H1 (cell line): ENCODE measurements at regions not wholly inside any gene's neighbourhood (a gene's known extent, or its start where the extent isn't known, plus 50 kb on each side); places are given as distances from the start of the nearest gene placed in this dataset.

Experiments
- CTCF ChIA-PET: fragments of 300-600 bp; sonication (Branson Sonifier 250); formaldehyde crosslinking; loops from one replicate; lab custom pipeline; 2021; ENCODE audit not compliant: partially characterized antibody; lab: Charles Lee
- POLR2A ChIA-PET: fragments of 300-600 bp; sonication (Branson Sonifier 250); formaldehyde crosslinking; loops from one replicate; lab custom pipeline; 2021; ENCODE audit warnings: inconsistent platforms; ENCODE audit not compliant: partially characterized antibody; lab: Charles Lee
- DNase-seq, 2 experiments: peaks; one replicate each; pipeline versions ENCODE4 v3.0.0 to v3.0.0-alpha.2; 2010 to 2022; ENCODE audit warnings: low spot score in 2 of 2, low read depth in 1 of 2, mixed read lengths in 1 of 2
- FAIRE-seq: peaks from 2 replicates; lab custom pipeline; 2011; peaks lifted over from hg19 to GRCh38; lab: Jason Lieb, UNC
- H2AFZ ChIP-seq: 2 replicates; pipeline ENCODE4 v1.8.1; 2012; ENCODE audit warnings: low read length, inconsistent platforms
- H2AK5ac ChIP-seq: 2 replicates; pipeline ENCODE4 v1.6.1; 2013; ENCODE audit warnings: low read depth, low read length
- H2BK120ac ChIP-seq: replicated peaks from 2 replicates; pipeline ENCODE3; 2013; ENCODE audit warnings: low read depth, low read length, inconsistent platforms
- H2BK12ac ChIP-seq: 2 replicates; pipeline ENCODE4 v1.6.1; 2013; ENCODE audit warnings: low read depth, low read length
- H2BK15ac ChIP-seq: 2 replicates; pipeline ENCODE4 v1.6.1; 2013; ENCODE audit warnings: low read length
- H2BK20ac ChIP-seq: 2 replicates; pipeline ENCODE4 v1.6.1; 2013; ENCODE audit warnings: low read length
- H2BK5ac ChIP-seq: 2 replicates; pipeline ENCODE4 v1.6.1; 2013; ENCODE audit warnings: low read depth, low read length
- H3K14ac ChIP-seq: 2 replicates; pipeline ENCODE4 v1.6.1; 2013; ENCODE audit warnings: inconsistent platforms; ENCODE audit not compliant: insufficient read length
- H3K18ac ChIP-seq: 2 replicates; pipeline ENCODE4 v1.6.1; 2013; ENCODE audit warnings: low read length; ENCODE audit errors: extremely low read depth
- H3K23ac ChIP-seq: 2 replicates; pipeline ENCODE4 v1.6.1; 2013; ENCODE audit warnings: inconsistent platforms; ENCODE audit not compliant: insufficient read length
- H3K23me2 ChIP-seq: 2 replicates; pipeline ENCODE4 v1.6.1; 2013; ENCODE audit warnings: low read depth, low read length
- H3K27ac ChIP-seq: 2 replicates; pipeline ENCODE4 v1.6.1; 2011; ENCODE audit warnings: low read depth, low read length, inconsistent platforms
- H3K27me3 ChIP-seq, 4 experiments: replicated peaks in 1 of 4; 1 replicate in 1 of 4; 2 replicates in 3 of 4; pipeline versions ENCODE4 v1.6.1 to v1.8.1; 2011 to 2013; ENCODE audit warnings: low read length in 3 of 4, mild to moderate bottlenecking in 3 of 4, inconsistent platforms in 2 of 4, mixed read lengths in 2 of 4, moderate library complexity in 1 of 4; ENCODE audit not compliant: control insufficient read depth in 3 of 4, insufficient read depth in 3 of 4; ENCODE audit errors: extremely low read depth in 1 of 4
- H3K36me3 ChIP-seq, 4 experiments: 2 replicates each; pipeline versions ENCODE4 v1.6.1 to v1.8.1; 2011 to 2013; ENCODE audit warnings: mild to moderate bottlenecking in 4 of 4, low read length in 3 of 4, moderate library complexity in 2 of 4, control low read depth in 1 of 4, inconsistent platforms in 1 of 4; ENCODE audit not compliant: insufficient read depth in 4 of 4, control insufficient read depth in 2 of 4
- H3K4ac ChIP-seq: replicated peaks from 2 replicates; pipeline ENCODE3; 2013; ENCODE audit warnings: low read length, low read depth, mixed read lengths, inconsistent platforms; ENCODE audit not compliant: insufficient read length
- H3K4me1 ChIP-seq, 4 experiments: replicated peaks in 1 of 4; 1 replicate in 1 of 4; 2 replicates in 3 of 4; pipeline versions ENCODE4 v1.6.1 to v1.8.1; 2011 to 2013; ENCODE audit warnings: low read length in 3 of 4, inconsistent platforms in 2 of 4, mixed read lengths in 1 of 4; ENCODE audit not compliant: insufficient read depth in 4 of 4, control insufficient read depth in 3 of 4
- H3K4me2 ChIP-seq, 2 experiments: 2 replicates each; pipeline versions ENCODE4 v1.6.1 to v1.8.1; 2011 to 2013; ENCODE audit warnings: low read depth in 2 of 2, low read length in 2 of 2, control low read depth in 1 of 2, inconsistent platforms in 1 of 2, mild to moderate bottlenecking in 1 of 2; ENCODE audit not compliant: insufficient read depth in 1 of 2
- H3K4me3 ChIP-seq, 4 experiments: fragments of 200-600, 300-600 bp in 1 of 4; sonication (generic), shearing (Covaris generic), sonication (Bioruptor Twin) in 1 of 4; 2 replicates each; pipeline versions ENCODE4 v1.5.1 to v1.8.1; 2011 to 2016; ENCODE audit warnings: low read length in 4 of 4, low read depth in 3 of 4, control low read depth in 2 of 4, inconsistent platforms in 2 of 4, mild to moderate bottlenecking in 2 of 4, mixed read lengths in 1 of 4, moderate library complexity in 1 of 4; ENCODE audit not compliant: insufficient read depth in 2 of 4; ENCODE audit errors: extremely low read depth in 1 of 4
- H3K56ac ChIP-seq: replicated peaks from 2 replicates; pipeline ENCODE3; 2013; ENCODE audit warnings: low read depth, mild to moderate bottlenecking, mixed read lengths, low read length, inconsistent platforms; ENCODE audit not compliant: insufficient read length
- H3K79me1 ChIP-seq: 2 replicates; pipeline ENCODE4 v1.6.1; 2013; ENCODE audit warnings: low read depth, low read length, control low read depth
- H3K79me2 ChIP-seq, 2 experiments: 2 replicates each; pipeline versions ENCODE4 v1.6.1 to v1.8.1; 2012 to 2013; ENCODE audit warnings: low read length in 2 of 2, mild to moderate bottlenecking in 2 of 2, inconsistent platforms in 1 of 2; ENCODE audit not compliant: insufficient read depth in 2 of 2, control insufficient read depth in 1 of 2
- H3K9ac ChIP-seq, 4 experiments: replicated peaks in 1 of 4; 1 replicate in 1 of 4; 2 replicates in 3 of 4; pipeline versions ENCODE4 v1.6.1 to v1.8.1; 2011 to 2013; ENCODE audit warnings: low read depth in 3 of 4, low read length in 3 of 4, control low read depth in 2 of 4, mild to moderate bottlenecking in 2 of 4, moderate library complexity in 2 of 4, inconsistent platforms in 1 of 4; ENCODE audit errors: extremely low read depth in 1 of 4
- H3K9me3 ChIP-seq, 2 experiments: 2 replicates each; pipeline versions ENCODE4 v1.6.1 to v1.8.1; 2012 to 2013; ENCODE audit warnings: mild to moderate bottlenecking in 2 of 2, moderate library complexity in 2 of 2, control low read depth in 1 of 2, inconsistent platforms in 1 of 2, low read depth in 1 of 2, low read length in 1 of 2, mixed read lengths in 1 of 2; ENCODE audit not compliant: insufficient read depth in 2 of 2
- H4K20me1 ChIP-seq, 2 experiments: replicated peaks in 1 of 2; 2 replicates each; pipeline versions ENCODE3 to v1.8.1; 2011 to 2013; ENCODE audit warnings: inconsistent platforms in 2 of 2, low read length in 2 of 2, mild to moderate bottlenecking in 1 of 2; ENCODE audit not compliant: insufficient read depth in 2 of 2, control insufficient read depth in 1 of 2
- H4K5ac ChIP-seq: 2 replicates; pipeline ENCODE4 v1.6.1; 2013; ENCODE audit warnings: low read length, low read depth, mixed read lengths, inconsistent platforms; ENCODE audit not compliant: insufficient read length
- H4K8ac ChIP-seq: 2 replicates; pipeline ENCODE4 v1.8.0; 2013; ENCODE audit warnings: mild to moderate bottlenecking, moderate library complexity, low read length, inconsistent platforms; ENCODE audit not compliant: insufficient read depth; ENCODE audit errors: extremely low read depth
- H4K91ac ChIP-seq: replicated peaks from 2 replicates; pipeline ENCODE3; 2013; ENCODE audit warnings: low read length, mixed read lengths, inconsistent platforms; ENCODE audit not compliant: insufficient read length
- ATF2 ChIP-seq: IDR thresholded peaks from 2 replicates; pipeline ENCODE4 v1.6.1; 2012; ENCODE audit warnings: low read length, inconsistent platforms
- EZH2 ChIP-seq: fragments of 200-600 bp; sonication (generic); IDR thresholded peaks from 2 replicates; pipeline ENCODE4 v1.7.1; 2012; ENCODE audit warnings: low read depth, mild to moderate bottlenecking, moderate library complexity, low read length, inconsistent platforms; ENCODE audit not compliant: severe bottlenecking
- JUN ChIP-seq: IDR thresholded peaks from 2 replicates; pipeline ENCODE4 v1.6.1; 2011; ENCODE audit warnings: low read depth, mild to moderate bottlenecking, improper control_type of control experiment, low read length
- KDM5A ChIP-seq: fragments of 200-600 bp; IDR thresholded peaks from 2 replicates; pipeline ENCODE4 v1.7.1; 2012; ENCODE audit warnings: mild to moderate bottlenecking, low read length, inconsistent platforms, mixed read lengths
- SAP30 ChIP-seq: fragments of 300-600 bp; sonication (generic); IDR thresholded peaks from 2 replicates; pipeline ENCODE4 v1.7.1; 2012; ENCODE audit warnings: low read length, moderate library complexity, mild to moderate bottlenecking, inconsistent platforms; ENCODE audit not compliant: insufficient read depth, insufficient replicate concordance
- WGBS, 2 experiments: shearing (Covaris generic) in 1 of 2; methylation state at CpG; one replicate each; pipeline versions ENCODE4 v1.1.6 to v1.1.7; 2013 to 2015; ENCODE audit warnings: low lambda C conversion rate in 2 of 2, mixed read lengths in 2 of 2, inconsistent platforms in 1 of 2, low coverage in 1 of 2, missing lambda C conversion rate in 1 of 2; ENCODE audit not compliant: insufficient replicate concordance in 2 of 2, insufficient coverage in 1 of 2, insufficient read length in 1 of 2; ENCODE audit errors: extremely low coverage in 1 of 2, missing lambda C conversion rate in 1 of 2; 5-methylcytosine and 5-hydroxymethylcytosine counted together

- Histone ChIP-seq H3K27ac (no peak overlapping the region), H3K9ac (no peak overlapping the region), H3K4me2 (no peak overlapping the region), H3K36me3 (no peaks in the 10 kb centered on the region; a peak in 1 of 8 replicates), H2BK12ac (no peak overlapping the region), H3K4me3 (no peak overlapping the region), H3K4ac (no peak overlapping the region), H2BK120ac (no peak overlapping the region), H2BK20ac (no peak overlapping the region), H3K56ac (no peak overlapping the region), H4K8ac (no peak overlapping the region), H2AK5ac (no peak overlapping the region), H3K23ac (no peak overlapping the region), H2BK5ac (no peak overlapping the region), H3K14ac (no peak overlapping the region), H4K91ac (no peak overlapping the region), H3K18ac (no peak overlapping the region), H3K9me3 (no peaks in the 10 kb centered on the region), H3K23me2 (no peaks in the 10 kb centered on the region), H3K79me1 (no peaks in the 10 kb centered on the region), H3K79me2 (no peaks in the 10 kb centered on the region), H3K27me3 (0 out of 7 replicates have a peak, but pooled peaks cover 0 to 2% (median 0%) of the 10 kb centered on the region in 4 experiments), H2AFZ (no peak overlapping the region), H3K4me1 (no peaks in the 10 kb centered on the region), H4K5ac (no peak overlapping the region), H4K20me1 (no peaks in the 10 kb centered on the region), H2BK15ac (no peak overlapping the region)
- FAIRE-seq (no peak), DNase-seq (no peak)
- CTCF ChIA-PET, result no interaction called here
- 91% methylated on average over 4 of the region's 4 CpGs; no CpG with 5 or more reads in 1 of the 2 experiments for WGBS, 2 experiments
- POLR2A ChIA-PET, result no interaction called here
- no peak for TF ChIP-seq JUN
- no peak for TF ChIP-seq EZH2
- no peak for TF ChIP-seq KDM5A
- TF ChIP-seq SAP30, result no peak
- TF ChIP-seq ATF2, result no peak
Observed at GRCh38 chr12:5178571-5178970, 134.9 kb downstream of the KCNA5 start.
